Esophagus squamous epithelium (tissue), 4 donors: ENCODE measurements at regions not wholly inside any gene's neighbourhood (a gene's known extent, or its start where the extent isn't known, plus 50 kb on each side); places are given as distances from the start of the nearest gene placed in this dataset.

Experiments
- CTCF ChIP-seq, 6 experiments: fragments of 450-650 bp in 4 of 6; fragments of 200-600 bp in 2 of 6; sonication (generic) in 2 of 6; IDR thresholded peaks; one replicate each; pipeline ENCODE4 v1.5.1; 2016 to 2019; ENCODE audit warnings: antibody characterized with exemption in 6 of 6, mild to moderate bottlenecking in 4 of 6, moderate library complexity in 4 of 6
- POLR2A ChIP-seq, 4 donors: fragments of 450-650 bp; IDR thresholded peaks; one replicate each; pipeline ENCODE4 v1.6.1; 2017; ENCODE audit warnings: antibody characterized with exemption in 4 of 4, mild to moderate bottlenecking in 4 of 4, moderate library complexity in 3 of 4

GRCh38 chr20:2217857-2218539 lies 77.8 kb upstream of the TGM3 start:
- no peak for TF ChIP-seq POLR2A (IDR thresholded peaks at IDR 0.05)
- no peak for TF ChIP-seq CTCF (IDR thresholded peaks at IDR 0.05)
